GM21723 (cell line): ENCODE measurements at regions not wholly inside any gene's neighbourhood (a gene's known extent, or its start where the extent isn't known, plus 50 kb on each side); places are given as distances from the start of the nearest gene placed in this dataset.

ENCODE experiments used
- ATAC-seq: cut with Tn5 transposase; IDR thresholded peaks from one replicate; pipeline ENCODE4 v1.9.1; 2021; ENCODE audit warnings: mild to moderate bottlenecking, moderate library complexity; ENCODE audit not compliant: unreplicated experiment

- no peak for ATAC-seq
Observed at GRCh38 chr3:124230998-124231397, 239.1 kb upstream of the ROPN1 start.

- ATAC-seq = no peak
Observed at GRCh38 chr3:124234852-124235252, 242.9 kb upstream of the ROPN1 start.

GRCh38 chr3:124235446-124235845 lies 243.5 kb upstream of the ROPN1 start:
- no peak for ATAC-seq

GRCh38 chr3:124243177-124243859 lies 251.4 kb upstream of the ROPN1 start:
- no peak for ATAC-seq

- ATAC-seq = no peak
Observed at GRCh38 chr3:124246376-124246775, 254.5 kb upstream of the ROPN1 start.

GRCh38 chr3:124246949-124247348 lies 255.0 kb upstream of the ROPN1 start:
- no peak for ATAC-seq

- ATAC-seq = no peak
Observed at GRCh38 chr3:124248471-124249028, 256.6 kb upstream of the ROPN1 start.

GRCh38 chr3:124249038-124249437 lies 257.1 kb upstream of the ROPN1 start:
- no peak for ATAC-seq

- ATAC-seq = no peak
Observed at GRCh38 chr3:124250053-124250452, 258.1 kb upstream of the ROPN1 start.

GRCh38 chr3:124256156-124256555 lies 264.2 kb upstream of the ROPN1 start:
- no peak for ATAC-seq

GRCh38 chr3:124256599-124256998 lies 264.7 kb upstream of the ROPN1 start:
- ATAC-seq = no peak

- ATAC-seq = no peak
Observed at GRCh38 chr3:124257336-124257864, 265.5 kb upstream of the ROPN1 start.

- no peak for ATAC-seq
Observed at GRCh38 chr3:124258057-124258500, 266.2 kb upstream of the ROPN1 start.

- ATAC-seq = no peak
Observed at GRCh38 chr3:124260206-124260915, 268.4 kb upstream of the ROPN1 start.

- no peak for ATAC-seq
Observed at GRCh38 chr3:124261306-124261705, 269.4 kb upstream of the ROPN1 start.

- no peak for ATAC-seq
Observed at GRCh38 chr3:124263168-124263567, 271.2 kb upstream of the ROPN1 start.

- no peak for ATAC-seq
Observed at GRCh38 chr3:124264346-124264745, 272.4 kb upstream of the ROPN1 start.

- ATAC-seq = no peak
Observed at GRCh38 chr3:124266487-124266886, 274.6 kb upstream of the ROPN1 start.

GRCh38 chr3:124267406-124267805 lies 275.5 kb upstream of the ROPN1 start:
- no peak for ATAC-seq

- no peak for ATAC-seq
Observed at GRCh38 chr3:124268355-124268754, 276.4 kb upstream of the ROPN1 start.

GRCh38 chr3:124269619-124270018 lies 277.7 kb upstream of the ROPN1 start:
- no peak for ATAC-seq

- no peak for ATAC-seq
Observed at GRCh38 chr3:124272605-124273151, 280.8 kb upstream of the ROPN1 start.
